ENCODE measurements at regions not wholly inside any gene's neighbourhood (a gene's known extent, or its start where the extent isn't known, plus 50 kb on each side); places are given as distances from the start of the nearest gene placed in this dataset.

DNA sequence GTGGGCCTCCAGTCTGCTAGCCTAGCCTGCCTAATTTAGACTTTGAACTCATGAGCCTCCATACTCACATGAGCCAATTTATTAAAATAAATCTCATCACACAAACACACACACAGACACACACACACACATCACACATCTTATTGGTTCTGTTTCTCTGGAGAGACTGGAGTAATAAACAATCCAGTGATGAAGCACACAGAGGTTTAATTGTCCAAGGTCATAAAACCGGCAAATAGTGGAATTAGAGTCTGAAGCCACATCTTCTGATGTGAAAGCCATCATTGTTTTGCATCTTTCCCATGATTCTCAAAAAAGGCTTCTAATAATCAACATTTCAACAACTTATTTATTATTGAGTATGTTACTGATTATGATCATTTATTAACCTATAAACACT lies 249.4 kb upstream of the KCNH8 start:
- TF ChIP-seq, protein P1, sequence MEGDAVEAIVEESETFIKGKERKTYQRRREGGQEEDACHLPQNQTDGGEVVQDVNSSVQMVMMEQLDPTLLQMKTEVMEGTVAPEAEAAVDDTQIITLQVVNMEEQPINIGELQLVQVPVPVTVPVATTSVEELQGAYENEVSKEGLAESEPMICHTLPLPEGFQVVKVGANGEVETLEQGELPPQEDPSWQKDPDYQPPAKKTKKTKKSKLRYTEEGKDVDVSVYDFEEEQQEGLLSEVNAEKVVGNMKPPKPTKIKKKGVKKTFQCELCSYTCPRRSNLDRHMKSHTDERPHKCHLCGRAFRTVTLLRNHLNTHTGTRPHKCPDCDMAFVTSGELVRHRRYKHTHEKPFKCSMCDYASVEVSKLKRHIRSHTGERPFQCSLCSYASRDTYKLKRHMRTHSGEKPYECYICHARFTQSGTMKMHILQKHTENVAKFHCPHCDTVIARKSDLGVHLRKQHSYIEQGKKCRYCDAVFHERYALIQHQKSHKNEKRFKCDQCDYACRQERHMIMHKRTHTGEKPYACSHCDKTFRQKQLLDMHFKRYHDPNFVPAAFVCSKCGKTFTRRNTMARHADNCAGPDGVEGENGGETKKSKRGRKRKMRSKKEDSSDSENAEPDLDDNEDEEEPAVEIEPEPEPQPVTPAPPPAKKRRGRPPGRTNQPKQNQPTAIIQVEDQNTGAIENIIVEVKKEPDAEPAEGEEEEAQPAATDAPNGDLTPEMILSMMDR (conservative IDR thresholded peaks at IDR 0.05; ENCODE audit: low read depth, low read length): no peak
- TF ChIP-seq EZH2 (IDR thresholded peaks at IDR 0.05; ENCODE audit: borderline replicate concordance, low read depth, low read length, poor library complexity, severe bottlenecking): no peak
